BE2C (cell line): ENCODE measurements at regions not wholly inside any gene's neighbourhood (a gene's known extent, or its start where the extent isn't known, plus 50 kb on each side); places are given as distances from the start of the nearest gene placed in this dataset.
"Not testable (repeated sequence)": the region's sequence is repeated elsewhere in the genome, so short reads cannot be mapped to it uniquely, and the experiment has no call there.

Experiments
- DNase-seq: peaks from one replicate; pipeline ENCODE4 v3.0.0-alpha.2; 2020
- H3K27me3 ChIP-seq: fragments of 250-450 bp; sonication (Bioruptor Pico); 2 replicates; pipeline ENCODE4 v1.5.1; 2020; ENCODE audit warnings: mild to moderate bottlenecking
- H3K36me3 ChIP-seq: fragments of 250-450 bp; sonication (Bioruptor Pico); 2 replicates; pipeline ENCODE4 v1.5.1; 2020; ENCODE audit warnings: mild to moderate bottlenecking
- H3K4me1 ChIP-seq: fragments of 250-450 bp; sonication (Bioruptor Pico); 2 replicates; pipeline ENCODE4 v1.5.1; 2020
- H3K4me3 ChIP-seq: 2 replicates; pipeline ENCODE4 v1.5.1; 2011; ENCODE audit warnings: low read depth, low read length
- H3K9me3 ChIP-seq: fragments of 250-450 bp; sonication (Bioruptor Pico); 2 replicates; pipeline ENCODE4 v1.5.1; 2020
- CTCF ChIP-seq: IDR thresholded peaks from 2 replicates; pipeline ENCODE4 v1.5.1; 2012; ENCODE audit warnings: mild to moderate bottlenecking, low read depth, low read length

- Histone ChIP-seq H3K9me3 (no peaks in the 10 kb centered on the region), H3K4me1 (no peaks in the 10 kb centered on the region), H3K27me3 (no peaks in the 10 kb centered on the region), H3K36me3 (no peaks in the 10 kb centered on the region), H3K4me3 (no peak overlapping the region)
- DNase-seq = no peak
- no peak for TF ChIP-seq CTCF
These were observed 158.5 kb downstream of the MID1IP1 start for GRCh38 chrX:38959736-38960135.

- no peak for DNase-seq
- Histone ChIP-seq H3K9me3 (no peaks in the 10 kb centered on the region), H3K27me3 (no peaks in the 10 kb centered on the region), H3K4me3 (no peak overlapping the region), H3K4me1 (no peaks in the 10 kb centered on the region), H3K36me3 (no peaks in the 10 kb centered on the region)
- no peak for TF ChIP-seq CTCF
These were observed 158.9 kb downstream of the MID1IP1 start for GRCh38 chrX:38960137-38960536.

GRCh38 chrX:38961936-38962335 is 160.7 kb downstream of the MID1IP1 start:
- H3K4me1 ChIP-seq = no peaks in the 10 kb centered on the region
- no peak overlapping the region for H3K4me3 ChIP-seq
- no peaks in the 10 kb centered on the region for H3K27me3 ChIP-seq
- no peak for TF ChIP-seq CTCF
- no peaks in the 10 kb centered on the region for H3K9me3 ChIP-seq
- no peaks in the 10 kb centered on the region for H3K36me3 ChIP-seq
- no peak for DNase-seq

GRCh38 chrX:38963244-38963643 is 162.0 kb downstream of the MID1IP1 start:
- not testable (repeated sequence) for H3K4me1 ChIP-seq, H3K9me3 ChIP-seq, H3K36me3 ChIP-seq, H3K4me3 ChIP-seq, DNase-seq, H3K27me3 ChIP-seq

GRCh38 chrX:38965888-38966287 is 164.6 kb downstream of the MID1IP1 start:
- Histone ChIP-seq H3K9me3 (no peaks in the 10 kb centered on the region), H3K36me3 (no peaks in the 10 kb centered on the region), H3K27me3 (no peaks in the 10 kb centered on the region), H3K4me1 (no peaks in the 10 kb centered on the region), H3K4me3 (no peak overlapping the region)
- no peak for TF ChIP-seq CTCF
- no peak for DNase-seq

GRCh38 chrX:38968344-38969216 is 167.3 kb downstream of the MID1IP1 start:
- H3K4me1 ChIP-seq = no peaks in the 10 kb centered on the region
- H3K9me3 ChIP-seq = no peaks in the 10 kb centered on the region
- TF ChIP-seq CTCF = no peak
- H3K27me3 ChIP-seq = no peaks in the 10 kb centered on the region
- H3K36me3 ChIP-seq = no peaks in the 10 kb centered on the region
- no peak for DNase-seq
- no peak overlapping the region for H3K4me3 ChIP-seq
